Islet of Langerhans (tissue), 1 donor: ENCODE measurements at regions not wholly inside any gene's neighbourhood (a gene's known extent, or its start where the extent isn't known, plus 50 kb on each side); places are given as distances from the start of the nearest gene placed in this dataset.
"Not testable (repeated sequence)": the region's sequence is repeated elsewhere in the genome, so short reads cannot be mapped to it uniquely, and the experiment has no call there.

Experiments used
- FAIRE-seq: peaks from one replicate; lab custom pipeline; 2011; peaks lifted over from hg19 to GRCh38; lab: Jason Lieb, UNC

GRCh38 chr5:88092358-88092757, 176.3 kb downstream of the TMEM161B start:
- FAIRE-seq: no peak

DNA sequence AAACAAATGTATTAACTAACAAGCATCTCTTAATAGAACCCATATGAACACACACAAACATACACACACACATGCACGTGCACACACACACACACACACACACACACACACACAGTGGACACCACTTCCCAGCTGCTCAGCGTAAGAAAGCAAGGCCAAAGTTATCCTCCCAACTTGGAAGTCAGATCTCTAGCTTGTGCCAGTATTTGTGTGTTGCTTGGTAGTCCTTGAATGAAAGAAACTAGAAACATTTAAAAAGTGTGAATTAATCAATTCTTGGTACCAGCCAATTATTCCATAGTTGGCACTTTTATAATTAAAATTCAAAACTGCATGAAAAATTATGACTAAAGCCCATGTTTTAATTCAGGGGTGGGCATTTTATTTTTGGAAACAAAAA, 178.1 kb downstream of the TMEM161B start:
- no peak for FAIRE-seq

GRCh38 chr5:88089719-88090390, 178.8 kb downstream of the TMEM161B start:
- no peak for FAIRE-seq

GRCh38 chr5:88085462-88085861, 183.2 kb downstream of the TMEM161B start:
- FAIRE-seq: no peak

- FAIRE-seq: no peak
Measured at GRCh38 chr5:88081877-88082276, 186.8 kb downstream of the TMEM161B start.

DNA sequence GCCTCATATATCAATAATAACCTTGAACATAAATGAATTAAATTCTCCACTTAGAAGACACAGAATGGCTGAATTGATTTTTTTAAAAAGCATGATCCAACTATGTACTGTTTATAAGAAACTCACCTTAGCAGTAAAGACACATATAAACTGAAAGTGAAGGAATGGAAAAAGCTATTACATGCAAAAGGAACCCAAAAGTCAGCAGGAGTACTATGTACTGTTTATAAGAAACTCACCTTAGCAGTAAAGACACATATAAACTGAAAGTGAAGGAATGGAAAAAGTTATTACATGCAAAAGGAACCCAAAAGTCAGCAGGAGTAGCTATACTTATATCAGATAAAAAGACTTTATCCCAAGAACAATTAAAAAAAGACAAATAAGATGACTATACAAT, 204.8 kb downstream of the TMEM161B start:
- no peak for FAIRE-seq

- no peak for FAIRE-seq
Measured at GRCh38 chr5:88060194-88060593, 208.5 kb downstream of the TMEM161B start.

- no peak for FAIRE-seq
Measured at GRCh38 chr5:88058625-88059024, 210.0 kb downstream of the TMEM161B start.

- FAIRE-seq: not testable (repeated sequence)
Measured at GRCh38 chr5:88052468-88052867, 216.2 kb downstream of the TMEM161B start.

GRCh38 chr5:88051148-88051547, 217.5 kb downstream of the TMEM161B start:
- no peak for FAIRE-seq

DNA sequence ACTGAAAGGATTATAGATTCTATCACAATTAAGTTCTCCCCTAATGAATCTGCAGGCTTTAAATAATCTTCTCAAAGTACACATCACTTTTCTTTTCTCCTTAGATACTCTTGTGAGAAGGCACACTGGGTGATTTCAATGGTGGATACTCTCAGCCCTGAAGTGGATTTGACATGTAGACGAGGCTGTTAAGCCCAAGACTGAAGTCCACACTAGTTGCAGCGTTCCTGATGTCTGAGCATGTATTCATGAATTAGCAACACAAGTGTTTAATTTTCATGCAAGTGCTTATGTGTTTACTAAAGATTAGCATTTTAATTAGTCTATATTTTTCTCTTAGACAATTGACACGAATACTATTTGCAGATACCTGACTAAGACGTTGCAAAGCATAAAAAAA, 218.9 kb downstream of the TMEM161B start:
- FAIRE-seq: no peak

DNA sequence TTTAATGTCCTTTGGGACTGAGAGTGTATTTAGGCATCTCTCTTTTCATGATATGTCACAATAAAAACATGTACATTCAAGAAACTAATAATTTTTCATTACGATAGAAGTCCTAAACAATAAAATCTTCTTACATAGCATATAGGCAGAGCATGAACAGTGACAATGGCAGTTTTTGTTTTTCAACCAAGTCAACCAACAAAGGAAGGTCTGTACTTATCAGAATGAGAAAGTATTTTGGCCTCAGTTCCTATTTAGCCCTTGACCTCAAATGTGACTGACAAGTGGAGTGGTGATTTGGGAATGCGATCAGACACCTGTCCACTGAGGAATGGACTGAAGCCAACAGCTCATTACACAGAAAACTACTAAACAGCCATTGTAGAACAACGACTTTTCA, 219.5 kb downstream of the TMEM161B start:
- no peak for FAIRE-seq

- no peak for FAIRE-seq
Measured at GRCh38 chr5:88045931-88046461, 222.6 kb downstream of the TMEM161B start.

GRCh38 chr5:88045165-88045564, 223.5 kb downstream of the TMEM161B start:
- FAIRE-seq: no peak

DNA sequence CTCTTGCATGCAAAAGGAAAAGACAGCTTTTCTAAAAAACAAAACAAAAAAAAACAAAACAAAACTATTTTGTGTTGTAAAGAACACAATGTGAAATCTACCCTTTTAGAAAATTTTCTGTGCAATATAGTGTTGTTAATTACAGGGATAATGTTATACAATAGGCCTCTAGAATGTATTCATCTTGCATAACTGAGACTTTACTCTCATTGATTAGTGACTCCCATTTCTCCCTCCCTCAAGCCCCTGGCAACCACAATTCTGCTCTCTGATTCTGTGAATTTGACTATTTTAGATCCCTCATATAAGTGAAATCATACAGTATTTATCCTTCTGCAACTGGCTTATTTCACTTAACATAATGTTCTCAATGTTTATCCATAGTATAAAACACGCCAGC, 234.1 kb downstream of the TMEM161B start:
- FAIRE-seq: no peak

DNA sequence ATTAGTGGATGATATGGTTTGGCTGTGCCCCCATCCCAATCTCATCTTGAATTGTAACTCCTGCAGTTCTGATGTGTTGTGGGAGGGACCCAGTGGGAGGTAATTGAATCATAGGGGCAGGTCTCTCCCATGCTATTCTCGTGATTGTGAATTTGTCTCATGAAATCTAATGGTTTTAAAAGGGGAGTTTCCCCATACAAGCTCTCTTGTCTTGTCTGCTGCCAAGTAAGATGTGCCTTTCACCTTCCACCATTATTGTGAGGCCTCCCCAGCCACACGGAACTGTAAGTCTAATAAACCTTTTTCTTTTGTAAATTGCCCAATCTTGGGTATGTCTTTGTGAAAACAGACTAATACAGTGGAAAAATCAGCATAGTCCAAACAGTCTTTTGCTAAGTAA, 235.5 kb downstream of the TMEM161B start:
- no peak for FAIRE-seq

DNA sequence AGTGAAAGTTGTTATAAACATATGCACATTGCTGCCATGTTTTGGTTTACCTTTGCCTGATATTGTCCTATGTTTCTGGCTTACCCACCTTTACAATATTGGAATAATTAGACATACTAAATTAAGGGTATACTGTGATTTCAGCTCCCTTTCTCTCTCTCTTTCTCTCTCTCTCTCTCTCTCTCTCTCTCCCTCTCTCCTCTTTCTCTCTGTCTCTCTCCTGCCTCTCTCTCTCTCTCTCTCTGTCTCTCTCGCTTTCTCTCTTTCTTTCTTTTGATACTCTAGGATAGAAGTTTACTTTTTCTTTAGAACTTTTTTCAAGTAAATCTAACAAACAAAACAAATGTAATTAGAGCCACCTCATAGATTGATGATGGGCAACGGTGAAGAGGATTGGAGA, 239.6 kb downstream of the TMEM161B start:
- FAIRE-seq: no peak

DNA sequence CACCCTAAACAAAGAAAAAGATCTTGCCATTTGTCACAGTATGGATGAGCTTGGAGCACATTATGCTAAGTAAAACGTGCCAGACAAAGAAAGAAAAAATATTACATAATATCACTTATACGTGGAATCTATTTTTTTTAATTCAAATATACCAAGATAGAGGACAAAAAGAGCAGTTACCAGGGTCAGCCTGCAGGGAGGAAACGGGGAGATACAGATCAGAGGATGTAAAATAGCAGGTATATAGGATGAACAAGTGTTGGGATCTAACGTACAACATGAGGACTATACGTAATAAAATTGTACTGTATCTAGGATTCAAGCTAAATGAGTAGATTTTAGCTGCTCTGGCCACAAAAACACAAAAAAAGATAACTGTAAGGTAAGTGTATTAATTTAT, 247.5 kb downstream of the TMEM161B start:
- FAIRE-seq: no peak

- not testable (repeated sequence) for FAIRE-seq
Measured at GRCh38 chr5:88014984-88015383, 253.7 kb downstream of the TMEM161B start.

DNA sequence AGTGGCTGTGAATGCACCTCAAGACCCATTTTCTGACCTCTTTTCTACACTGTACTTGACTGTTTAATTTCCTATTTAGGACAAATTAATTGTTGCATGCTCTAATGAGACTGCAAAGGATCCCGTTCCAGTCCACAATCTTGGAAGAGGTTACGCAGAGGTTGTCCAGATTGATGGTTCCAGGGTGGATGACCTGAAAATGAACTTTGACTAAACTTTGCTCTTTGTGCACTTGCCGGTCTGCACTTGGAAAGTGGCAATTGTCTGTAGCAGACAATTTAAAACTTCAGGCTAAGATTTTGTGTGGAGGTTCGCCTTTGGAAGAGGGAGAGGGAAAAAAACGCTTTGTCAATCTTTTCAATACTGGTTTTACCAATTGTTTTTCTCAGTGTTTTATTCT, 267.8 kb downstream of the TMEM161B start:
- no peak for FAIRE-seq

GRCh38 chr5:87997662-87998061, 271.0 kb downstream of the TMEM161B start:
- FAIRE-seq: no peak

GRCh38 chr5:87966213-87966612, 302.4 kb downstream of the TMEM161B start:
- FAIRE-seq: no peak

- no peak for FAIRE-seq
Measured at GRCh38 chr5:87954121-87954520, 314.5 kb downstream of the TMEM161B start.

DNA sequence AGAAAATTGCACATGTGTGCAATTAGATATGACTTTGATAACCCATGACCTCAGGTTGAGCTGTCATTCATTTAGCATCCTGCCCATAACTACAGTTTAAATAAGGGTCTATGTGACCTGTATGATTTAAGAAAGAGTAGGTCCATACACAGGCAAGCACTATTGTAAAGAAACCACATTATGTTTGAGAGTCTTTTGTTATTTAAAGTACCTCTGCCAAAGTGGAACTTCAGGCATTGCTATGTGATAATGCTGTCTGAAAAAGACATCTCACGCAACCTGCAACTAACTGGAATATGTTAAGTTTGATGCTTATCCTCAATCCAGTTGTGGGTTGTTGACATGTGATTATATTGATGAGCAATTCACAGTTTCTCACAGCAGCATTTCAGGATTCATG, 317.0 kb downstream of the TMEM161B start:
- no peak for FAIRE-seq
